ENCODE measurements at regions not wholly inside any gene's neighbourhood (a gene's known extent, or its start where the extent isn't known, plus 50 kb on each side); places are given as distances from the start of the nearest gene placed in this dataset.

GRCh38 chr3:5613599-5613998 is 426.1 kb downstream of the EDEM1 start:
- ATAC-seq (no peak), DNase-seq (no peak)
- Histone ChIP-seq H3K4me3 (no peak overlapping the region), H3K36me3 (no peaks in the 10 kb centered on the region), H3K27me3 (no peaks in the 10 kb centered on the region), H3K9me3 (no peaks in the 10 kb centered on the region), H3K27ac (no peak overlapping the region), H3K4me1 (no peaks in the 10 kb centered on the region)
- intact Hi-C loops (cut with DNase I) = no loop called here
- no peak for TF ChIP-seq CTCF (IDR thresholded peaks at IDR 0.05)

GRCh38 chr3:5616873-5617272 is 429.4 kb downstream of the EDEM1 start:
- DNase-seq = no peak
- intact Hi-C loops (cut with DNase I) = no loop called here

GRCh38 chr3:5618170-5618569 is 430.7 kb downstream of the EDEM1 start:
- DNase-seq = no peak
- intact Hi-C loops (cut with DNase I) = no loop called here
- no peak overlapping the region for H3K27ac ChIP-seq
- ATAC-seq = no peak
- TF ChIP-seq CTCF (IDR thresholded peaks at IDR 0.05) = no peak
- H3K36me3 ChIP-seq = no peaks in the 10 kb centered on the region
- H3K9me3 ChIP-seq = peaks cover 0 to 11% of the 10 kb centered on the region in 2 donors
- H3K27me3 ChIP-seq = no peaks in the 10 kb centered on the region
- H3K4me1 ChIP-seq = no peaks in the 10 kb centered on the region
- no peak overlapping the region for H3K4me3 ChIP-seq

More at GRCh38 chr3:5616873-5617272, 429.4 kb downstream of the EDEM1 start:
- H3K27me3 ChIP-seq = no peaks in the 10 kb centered on the region
- TF ChIP-seq CTCF (IDR thresholded peaks at IDR 0.05) = no peak
- ATAC-seq = no peak
- no peaks in the 10 kb centered on the region for H3K36me3 ChIP-seq
- no peak overlapping the region for H3K27ac ChIP-seq
- H3K9me3 ChIP-seq = peaks cover 0 to 10% of the 10 kb centered on the region in 2 donors
- H3K4me3 ChIP-seq = no peak overlapping the region
- no peaks in the 10 kb centered on the region for H3K4me1 ChIP-seq

- Histone ChIP-seq H3K27ac (no peak overlapping the region), H3K4me1 (no peaks in the 10 kb centered on the region), H3K4me3 (no peak overlapping the region), H3K9me3 (peaks cover 0 to 7% of the 10 kb centered on the region in 2 donors), H3K27me3 (no peaks in the 10 kb centered on the region), H3K36me3 (no peaks in the 10 kb centered on the region)
- intact Hi-C loops (cut with DNase I) = no loop called here
- no peak for TF ChIP-seq CTCF (IDR thresholded peaks at IDR 0.05)
- no peak for ATAC-seq
- DNase-seq = no peak
These were observed 442.9 kb downstream of the EDEM1 start for GRCh38 chr3:5630406-5630805.

GRCh38 chr3:5633960-5634359 is 446.5 kb downstream of the EDEM1 start:
- ATAC-seq = no peak
- no peaks in the 10 kb centered on the region for H3K36me3 ChIP-seq
- no peak overlapping the region for H3K27ac ChIP-seq
- no peaks in the 10 kb centered on the region for H3K4me1 ChIP-seq
- no peak for TF ChIP-seq CTCF (IDR thresholded peaks at IDR 0.05)
- peaks cover 0 to 10% of the 10 kb centered on the region in 2 donors for H3K9me3 ChIP-seq
- DNase-seq = peak in 1 of 4 donors; percentile 34
- intact Hi-C loops (cut with DNase I) = no loop called here
- H3K27me3 ChIP-seq = no peaks in the 10 kb centered on the region
- no peak overlapping the region for H3K4me3 ChIP-seq
